ENCODE measurements at regions not wholly inside any gene's neighbourhood (a gene's known extent, or its start where the extent isn't known, plus 50 kb on each side); places are given as distances from the start of the nearest gene placed in this dataset.
A peak's percentile ranks its signal among the peaks of the same experiment; 100 is the strongest.

GRCh38 chr3:178186666-178187065 lies 349.6 kb upstream of the KCNMB2 start:
- DNase-seq (no peak), ATAC-seq (no peak), FAIRE-seq (peak; percentile 49)
- no peaks in the 10 kb centered on the region for H3K4me1 ChIP-seq
- H3K4me3 ChIP-seq, result no peak overlapping the region
- H3K27ac ChIP-seq, result no peak overlapping the region
- no peaks in the 10 kb centered on the region for H3K9me3 ChIP-seq
- WGBS, 2 donors, result 82 to 91% methylated on average over 4 of the region's 4 CpGs
- TF ChIP-seq, protein P1, sequence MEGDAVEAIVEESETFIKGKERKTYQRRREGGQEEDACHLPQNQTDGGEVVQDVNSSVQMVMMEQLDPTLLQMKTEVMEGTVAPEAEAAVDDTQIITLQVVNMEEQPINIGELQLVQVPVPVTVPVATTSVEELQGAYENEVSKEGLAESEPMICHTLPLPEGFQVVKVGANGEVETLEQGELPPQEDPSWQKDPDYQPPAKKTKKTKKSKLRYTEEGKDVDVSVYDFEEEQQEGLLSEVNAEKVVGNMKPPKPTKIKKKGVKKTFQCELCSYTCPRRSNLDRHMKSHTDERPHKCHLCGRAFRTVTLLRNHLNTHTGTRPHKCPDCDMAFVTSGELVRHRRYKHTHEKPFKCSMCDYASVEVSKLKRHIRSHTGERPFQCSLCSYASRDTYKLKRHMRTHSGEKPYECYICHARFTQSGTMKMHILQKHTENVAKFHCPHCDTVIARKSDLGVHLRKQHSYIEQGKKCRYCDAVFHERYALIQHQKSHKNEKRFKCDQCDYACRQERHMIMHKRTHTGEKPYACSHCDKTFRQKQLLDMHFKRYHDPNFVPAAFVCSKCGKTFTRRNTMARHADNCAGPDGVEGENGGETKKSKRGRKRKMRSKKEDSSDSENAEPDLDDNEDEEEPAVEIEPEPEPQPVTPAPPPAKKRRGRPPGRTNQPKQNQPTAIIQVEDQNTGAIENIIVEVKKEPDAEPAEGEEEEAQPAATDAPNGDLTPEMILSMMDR (IDR thresholded peaks at IDR 0.05), result no peak
- H3K27me3 ChIP-seq, result no peaks in the 10 kb centered on the region
- intact Hi-C loops (cut with DNase I), result no loop called here
- no peaks in the 10 kb centered on the region for H3K36me3 ChIP-seq

DNA sequence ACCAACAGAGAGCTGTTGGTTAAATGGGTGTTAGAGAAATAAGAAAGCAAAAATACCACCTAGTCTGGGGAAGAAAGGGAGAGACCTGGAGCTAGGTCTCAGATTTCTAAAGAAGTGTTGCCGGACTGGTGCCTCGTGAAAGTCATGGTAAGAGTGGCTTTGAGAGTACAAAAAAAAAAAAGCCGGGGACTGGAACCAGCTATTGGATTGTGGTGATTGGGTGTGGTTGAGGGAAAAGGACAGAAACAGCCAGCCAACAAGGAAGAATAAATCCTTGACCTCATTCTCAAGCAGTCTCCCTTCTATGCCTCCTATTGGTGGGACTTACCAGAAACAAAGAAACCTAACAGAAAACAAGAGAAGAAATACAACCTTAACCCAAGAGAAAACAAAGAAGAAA lies 346.4 kb upstream of the KCNMB2 start:
- no peak overlapping the region for H3K4me3 ChIP-seq
- no peak for DNase-seq
- WGBS, 2 donors, result 85 to 94% methylated on average over 3 of the region's 3 CpGs
- no peaks in the 10 kb centered on the region for H3K36me3 ChIP-seq
- H3K4me1 ChIP-seq, result no peaks in the 10 kb centered on the region
- H3K9me3 ChIP-seq, result no peaks in the 10 kb centered on the region
- H3K27me3 ChIP-seq, result no peaks in the 10 kb centered on the region
- no peak for ATAC-seq
- TF ChIP-seq, protein P1 (IDR thresholded peaks at IDR 0.05), result no peak
- H3K27ac ChIP-seq, result no peak overlapping the region
- FAIRE-seq, result no peak
- intact Hi-C loops (cut with DNase I), result no loop called here

DNA sequence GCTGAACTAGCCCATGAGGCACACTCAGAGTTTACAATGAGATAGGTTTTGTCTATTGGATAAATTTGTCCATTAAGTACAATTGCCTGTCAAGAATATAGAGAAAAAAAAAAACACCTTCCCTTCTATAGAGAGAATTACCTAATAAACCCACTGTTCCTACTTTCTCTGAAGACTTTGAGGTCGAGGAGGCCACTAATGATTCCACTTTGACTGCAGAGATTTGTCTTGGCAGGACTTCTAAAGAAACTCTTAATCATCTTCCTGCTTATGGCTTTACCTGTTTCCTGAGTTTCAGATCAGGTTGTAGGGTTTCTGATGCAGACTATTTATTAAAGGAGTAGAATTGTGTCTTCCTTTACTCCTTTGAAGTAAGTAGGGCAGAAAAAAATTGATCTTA lies 342.4 kb upstream of the KCNMB2 start:
- H3K27me3 ChIP-seq, result no peaks in the 10 kb centered on the region
- DNase-seq (no peak), ATAC-seq (no peak), FAIRE-seq (no peak)
- H3K4me1 ChIP-seq, result no peaks in the 10 kb centered on the region
- no peak overlapping the region for H3K4me3 ChIP-seq
- no peaks in the 10 kb centered on the region for H3K9me3 ChIP-seq
- intact Hi-C loops (cut with DNase I), result no loop called here
- WGBS, 2 donors, result 32 to 44% methylated on average over 1 of the region's 1 CpG
- no peak overlapping the region for H3K27ac ChIP-seq
- H3K36me3 ChIP-seq, result no peaks in the 10 kb centered on the region
- TF ChIP-seq, protein P1 (IDR thresholded peaks at IDR 0.05), result no peak

GRCh38 chr3:178194539-178194938 lies 341.7 kb upstream of the KCNMB2 start:
- Histone ChIP-seq H3K9me3 (no peaks in the 10 kb centered on the region), H3K27ac (no peak overlapping the region), H3K36me3 (no peaks in the 10 kb centered on the region), H3K4me3 (no peak overlapping the region), H3K4me1 (no peaks in the 10 kb centered on the region), H3K27me3 (no peaks in the 10 kb centered on the region)
- DNase-seq (no peak), FAIRE-seq (no peak), ATAC-seq (no peak)
- intact Hi-C loops (cut with DNase I), result no loop called here
- WGBS, 2 donors, result 55 to 81% methylated on average over 4 of the region's 4 CpGs
- TF ChIP-seq, protein P1 (IDR thresholded peaks at IDR 0.05), result no peak

GRCh38 chr3:178195824-178196223 lies 340.4 kb upstream of the KCNMB2 start:
- no peaks in the 10 kb centered on the region for H3K9me3 ChIP-seq
- intact Hi-C loops (cut with DNase I), result no loop called here
- H3K27ac ChIP-seq, result no peak overlapping the region
- TF ChIP-seq, protein P1 (IDR thresholded peaks at IDR 0.05), result no peak
- 70 to 89% methylated on average over 2 of the region's 2 CpGs for WGBS, 2 donors
- ATAC-seq, result peak in 1 of 4 donors; percentile 41
- no peak overlapping the region for H3K4me3 ChIP-seq
- no peaks in the 10 kb centered on the region for H3K4me1 ChIP-seq
- H3K27me3 ChIP-seq, result no peaks in the 10 kb centered on the region
- no peaks in the 10 kb centered on the region for H3K36me3 ChIP-seq
- DNase-seq, result no peak
- no peak for FAIRE-seq

Data from pancreas (tissue), 10 donors.